ENCODE measurements at regions not wholly inside any gene's neighbourhood (a gene's known extent, or its start where the extent isn't known, plus 50 kb on each side); places are given as distances from the start of the nearest gene placed in this dataset.

GRCh38 chr1:29878501-29878900 lies 642.2 kb downstream of the PTPRU start:
- peaks cover 14% of the 10 kb centered on the region for H3K4me1 Mint-ChIP-seq
- no peaks in the 10 kb centered on the region for H3K9me3 Mint-ChIP-seq
- peaks cover 27% of the 10 kb centered on the region for H3K27me3 Mint-ChIP-seq (ENCODE audit: low read depth)
- no peak for TF ChIP-seq CTCF (IDR thresholded peaks at IDR 0.05; ENCODE audit: unreplicated experiment in 3 of 3)
- no peak overlapping the region for H3K27ac Mint-ChIP-seq
- no peaks in the 10 kb centered on the region for H3K36me3 Mint-ChIP-seq (ENCODE audit: low read depth)
- no peak overlapping the region for H3K4me3 Mint-ChIP-seq

- no peaks in the 10 kb centered on the region for H3K36me3 Mint-ChIP-seq (ENCODE audit: low read depth)
- no peak for TF ChIP-seq CTCF (IDR thresholded peaks at IDR 0.05; ENCODE audit: unreplicated experiment in 3 of 3)
- no peak overlapping the region for H3K4me3 Mint-ChIP-seq
- H3K27me3 Mint-ChIP-seq (ENCODE audit: low read depth), result peaks cover 25% of the 10 kb centered on the region
- H3K27ac Mint-ChIP-seq, result no peak overlapping the region
- H3K4me1 Mint-ChIP-seq, result peaks cover 14% of the 10 kb centered on the region
- no peaks in the 10 kb centered on the region for H3K9me3 Mint-ChIP-seq
Observed at GRCh38 chr1:29876902-29877301, 640.6 kb downstream of the PTPRU start.

GRCh38 chr1:29876441-29876840 lies 640.1 kb downstream of the PTPRU start:
- H3K9me3 Mint-ChIP-seq, result no peaks in the 10 kb centered on the region
- peaks cover 14% of the 10 kb centered on the region for H3K4me1 Mint-ChIP-seq
- H3K4me3 Mint-ChIP-seq, result no peak overlapping the region
- no peak overlapping the region for H3K27ac Mint-ChIP-seq
- H3K36me3 Mint-ChIP-seq (ENCODE audit: low read depth), result no peaks in the 10 kb centered on the region
- TF ChIP-seq CTCF (IDR thresholded peaks at IDR 0.05; ENCODE audit: unreplicated experiment in 3 of 3), result no peak
- peaks cover 25% of the 10 kb centered on the region for H3K27me3 Mint-ChIP-seq (ENCODE audit: low read depth)

- H3K36me3 Mint-ChIP-seq (ENCODE audit: low read depth), result no peaks in the 10 kb centered on the region
- H3K4me3 Mint-ChIP-seq, result no peak overlapping the region
- H3K4me1 Mint-ChIP-seq, result peaks cover 14% of the 10 kb centered on the region
- no peak for TF ChIP-seq CTCF (IDR thresholded peaks at IDR 0.05; ENCODE audit: unreplicated experiment in 3 of 3)
- H3K27me3 Mint-ChIP-seq (ENCODE audit: low read depth), result peaks cover 22% of the 10 kb centered on the region
- H3K27ac Mint-ChIP-seq, result no peak overlapping the region
- no peaks in the 10 kb centered on the region for H3K9me3 Mint-ChIP-seq
Observed at GRCh38 chr1:29875557-29876028, 639.3 kb downstream of the PTPRU start.

GRCh38 chr1:29870621-29871020 lies 634.3 kb downstream of the PTPRU start:
- no peak for TF ChIP-seq CTCF (IDR thresholded peaks at IDR 0.05; ENCODE audit: unreplicated experiment in 3 of 3)
- Mint-ChIP-seq H3K27ac (no peak overlapping the region), H3K4me3 (no peak overlapping the region), H3K4me1 (peaks cover 5% of the 10 kb centered on the region), H3K9me3 (peaks cover 5% of the 10 kb centered on the region), H3K36me3 (ENCODE audit: low read depth) (no peaks in the 10 kb centered on the region), H3K27me3 (ENCODE audit: low read depth) (peaks cover 4% of the 10 kb centered on the region)

GRCh38 chr1:29869802-29870201 lies 633.5 kb downstream of the PTPRU start:
- Mint-ChIP-seq H3K9me3 (peaks cover 5% of the 10 kb centered on the region), H3K36me3 (ENCODE audit: low read depth) (no peaks in the 10 kb centered on the region), H3K27ac (no peak overlapping the region), H3K4me1 (peaks cover 9% of the 10 kb centered on the region), H3K4me3 (no peak overlapping the region), H3K27me3 (ENCODE audit: low read depth) (peaks cover 4% of the 10 kb centered on the region)
- no peak for TF ChIP-seq CTCF (IDR thresholded peaks at IDR 0.05; ENCODE audit: unreplicated experiment in 3 of 3)
